ENCODE measurements at regions not wholly inside any gene's neighbourhood (a gene's known extent, or its start where the extent isn't known, plus 50 kb on each side); places are given as distances from the start of the nearest gene placed in this dataset.

DNA sequence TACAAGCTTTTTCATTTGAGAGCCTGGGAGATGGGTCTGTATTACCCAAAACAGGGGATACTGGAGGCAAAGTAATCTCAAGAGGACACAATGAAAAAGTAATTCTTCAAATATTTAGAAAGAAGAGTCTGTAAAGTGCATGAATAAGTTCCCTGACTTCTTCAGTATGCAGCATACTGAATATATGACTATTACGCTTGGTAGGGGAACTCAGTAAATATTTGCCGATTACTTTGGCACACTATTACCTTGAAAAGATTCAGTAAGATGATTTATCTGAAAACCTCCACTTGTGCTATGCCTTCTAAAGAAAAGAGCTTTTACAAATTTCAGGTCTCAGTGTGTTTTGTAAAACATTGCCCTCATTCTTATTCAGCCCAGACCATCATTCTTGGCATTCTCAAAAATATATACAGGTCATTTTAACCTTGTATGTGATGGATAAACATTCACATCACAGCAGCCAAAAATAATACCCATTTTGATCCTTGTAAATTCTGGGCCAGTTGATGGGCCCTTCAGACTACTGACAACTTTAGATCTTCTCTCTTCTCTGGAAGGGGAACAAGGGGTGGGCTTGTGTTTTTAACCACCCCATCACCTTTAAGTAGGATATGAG lies 125.9 kb downstream of the EDN1 start:
- TF ChIP-seq, protein P1, sequence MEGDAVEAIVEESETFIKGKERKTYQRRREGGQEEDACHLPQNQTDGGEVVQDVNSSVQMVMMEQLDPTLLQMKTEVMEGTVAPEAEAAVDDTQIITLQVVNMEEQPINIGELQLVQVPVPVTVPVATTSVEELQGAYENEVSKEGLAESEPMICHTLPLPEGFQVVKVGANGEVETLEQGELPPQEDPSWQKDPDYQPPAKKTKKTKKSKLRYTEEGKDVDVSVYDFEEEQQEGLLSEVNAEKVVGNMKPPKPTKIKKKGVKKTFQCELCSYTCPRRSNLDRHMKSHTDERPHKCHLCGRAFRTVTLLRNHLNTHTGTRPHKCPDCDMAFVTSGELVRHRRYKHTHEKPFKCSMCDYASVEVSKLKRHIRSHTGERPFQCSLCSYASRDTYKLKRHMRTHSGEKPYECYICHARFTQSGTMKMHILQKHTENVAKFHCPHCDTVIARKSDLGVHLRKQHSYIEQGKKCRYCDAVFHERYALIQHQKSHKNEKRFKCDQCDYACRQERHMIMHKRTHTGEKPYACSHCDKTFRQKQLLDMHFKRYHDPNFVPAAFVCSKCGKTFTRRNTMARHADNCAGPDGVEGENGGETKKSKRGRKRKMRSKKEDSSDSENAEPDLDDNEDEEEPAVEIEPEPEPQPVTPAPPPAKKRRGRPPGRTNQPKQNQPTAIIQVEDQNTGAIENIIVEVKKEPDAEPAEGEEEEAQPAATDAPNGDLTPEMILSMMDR (IDR thresholded peaks at IDR 0.05): no peak
- TF ChIP-seq POLR2A (IDR thresholded peaks at IDR 0.05): no peak
- no peak for TF ChIP-seq EP300 (IDR thresholded peaks at IDR 0.05)
- no peak for TF ChIP-seq POLR2AphosphoS5 (IDR thresholded peaks at IDR 0.05)

Data from suprapubic skin (tissue), 4 donors.